T-cell (primary cell): ENCODE measurements at regions not wholly inside any gene's neighbourhood (a gene's known extent, or its start where the extent isn't known, plus 50 kb on each side); places are given as distances from the start of the nearest gene placed in this dataset.
"Not testable (repeated sequence)": the region's sequence is repeated elsewhere in the genome, so short reads cannot be mapped to it uniquely, and the experiment has no call there.

ENCODE experiments used
- ATAC-seq, 4 experiments: fragments of 200-7000 bp in 3 of 4; fragments of 150-1000 bp in 1 of 4; cut with Tn5 transposase; replicated peaks in 1 of 4; 1 replicate in 3 of 4; 2 replicates in 1 of 4; pipeline ENCODE4 v1.10.0; 2021; ENCODE audit warnings: moderate library complexity in 3 of 4, mild to moderate bottlenecking in 2 of 4, moderate number of reproducible peaks in 1 of 4
- CTCF ChIA-PET, 2 donors: fragments of 300-600 bp; sonication (Branson Sonifier 250); formaldehyde crosslinking; loops; one replicate each; lab custom pipeline; 2022; ENCODE audit warnings: antibody characterized with exemption in 2 of 2; lab: Charles Lee
- POLR2A ChIA-PET, 2 donors: fragments of 300-600 bp; sonication (Branson Sonifier 250); formaldehyde crosslinking; loops; one replicate each; lab custom pipeline; 2022; ENCODE audit warnings: antibody characterized with exemption in 2 of 2; lab: Charles Lee
- DNase-seq, 35 experiments: peaks; one replicate each; pipeline versions ENCODE4 v3.0.0 to v3.0.0-alpha.2; 2013 to 2023
- H3K27ac ChIP-seq: one replicate; pipeline ENCODE4 v1.5.1; 2013; ENCODE audit warnings: low read length
- H3K27me3 ChIP-seq, 2 experiments: replicated peaks in 1 of 2; 1 replicate in 1 of 2; 2 replicates in 1 of 2; pipeline versions ENCODE4 v1.6.1 to v1.7.0; 2013; ENCODE audit warnings: low read length in 1 of 2, mixed read lengths in 1 of 2; ENCODE audit not compliant: control insufficient read depth in 2 of 2, insufficient read depth in 2 of 2; ENCODE audit errors: extremely low read depth in 1 of 2
- H3K36me3 ChIP-seq, 2 donors: 1 replicate in 1 of 2; 2 replicates in 1 of 2; pipeline versions ENCODE4 v1.6.1 to v1.7.0; 2013; ENCODE audit warnings: low read length in 1 of 2; ENCODE audit not compliant: control insufficient read depth in 2 of 2, insufficient read depth in 1 of 2; ENCODE audit errors: extremely low read depth in 1 of 2
- H3K4me1 ChIP-seq, 2 experiments: 1 replicate in 1 of 2; 2 replicates in 1 of 2; pipeline versions ENCODE4 v1.6.1 to v1.7.0; 2013; ENCODE audit warnings: low read length in 2 of 2, mixed read lengths in 1 of 2; ENCODE audit not compliant: insufficient read depth in 2 of 2, control insufficient read depth in 1 of 2; ENCODE audit errors: extremely low read depth in 1 of 2
- H3K4me3 ChIP-seq, 2 donors: 1 replicate in 1 of 2; 2 replicates in 1 of 2; pipeline versions ENCODE4 v1.5.1 to v1.7.0; 2013; ENCODE audit warnings: mild to moderate bottlenecking in 2 of 2, low read length in 1 of 2, moderate library complexity in 1 of 2; ENCODE audit not compliant: control insufficient read depth in 1 of 2; ENCODE audit errors: extremely low read depth in 1 of 2
- H3K9me3 ChIP-seq: 2 replicates; pipeline ENCODE4 v1.7.0; 2013
- H3K27ac Mint-ChIP-seq, 2 donors: one replicate each; pipeline ENCODE4 v1.8.0; 2020 to 2021; ENCODE audit warnings: mild to moderate bottlenecking in 2 of 2, mixed read lengths in 2 of 2
- H3K27me3 Mint-ChIP-seq, 2 donors: one replicate each; pipeline ENCODE4 v1.8.0; 2021 to 2022; ENCODE audit warnings: mixed read lengths in 2 of 2
- H3K36me3 Mint-ChIP-seq: one replicate; pipeline ENCODE4 v1.8.0; 2021; ENCODE audit warnings: mixed read lengths
- H3K4me1 Mint-ChIP-seq, 3 donors: one replicate each; pipeline ENCODE4 v1.8.0; 2020 to 2022; ENCODE audit warnings: mixed read lengths in 3 of 3, mild to moderate bottlenecking in 1 of 3
- H3K4me3 Mint-ChIP-seq, 3 donors: one replicate each; pipeline ENCODE4 v1.8.0; 2020 to 2022; ENCODE audit warnings: mild to moderate bottlenecking in 3 of 3, mixed read lengths in 3 of 3, moderate library complexity in 3 of 3
- H3K9me3 Mint-ChIP-seq, 3 donors: one replicate each; pipeline ENCODE4 v1.8.0; 2020 to 2022; ENCODE audit warnings: mixed read lengths in 3 of 3
- WGBS: methylation state at CpG from one replicate; pipeline ENCODE4 v1.1.5; 2013; ENCODE audit warnings: missing lambda C conversion rate; ENCODE audit not compliant: insufficient coverage; 5-methylcytosine and 5-hydroxymethylcytosine counted together

- Histone ChIP-seq H3K36me3 (no peaks in the 10 kb centered on the region), H3K27ac (no peak overlapping the region), H3K4me3 (no peak overlapping the region), H3K9me3 (no peaks in the 10 kb centered on the region), H3K27me3 (peaks cover 0 to 4% of the 10 kb centered on the region in 2 experiments), H3K4me1 (no peaks in the 10 kb centered on the region)
- Mint-ChIP-seq H3K36me3 (no peaks in the 10 kb centered on the region), H3K27ac (no peak overlapping the region), H3K27me3 (peaks cover 9 to 15% of the 10 kb centered on the region in 2 donors), H3K4me1 (no peaks in the 10 kb centered on the region), H3K9me3 (no peaks in the 10 kb centered on the region), H3K4me3 (no peak overlapping the region)
- POLR2A ChIA-PET = interaction anchor here in 1 of 2 donors (0.5 kb wide), 1 partner anchor 275 kb away, joined by 3 read pairs; no protein-coding TSS in a partner anchor
- CTCF ChIA-PET = no interaction called here
- DNase-seq = no peak
- ATAC-seq = no peak
- 89% methylated on average over 2 of the region's 3 CpGs for WGBS
These were observed 104.9 kb upstream of the PAXBP1 start for GRCh38 chr21:32876426-32876825.

- CTCF ChIA-PET, H3K4me3 Mint-ChIP-seq: not testable (repeated sequence)
- WGBS = no CpG with 5 or more reads among the region's 2 CpGs
These were observed 106.3 kb upstream of the PAXBP1 start for GRCh38 chr21:32877888-32878287.

GRCh38 chr21:32878661-32879060, 107.1 kb upstream of the PAXBP1 start:
- H3K9me3 Mint-ChIP-seq = no peaks in the 10 kb centered on the region
- Histone ChIP-seq H3K27me3 (no peaks in the 10 kb centered on the region), H3K4me1 (no peaks in the 10 kb centered on the region), H3K9me3 (no peaks in the 10 kb centered on the region), H3K4me3 (no peak overlapping the region), H3K27ac (no peak overlapping the region), H3K36me3 (no peaks in the 10 kb centered on the region)
- ATAC-seq (no peak), DNase-seq (no peak)
- no peak overlapping the region for H3K4me3 Mint-ChIP-seq
- WGBS = 20% methylated on average over 2 of the region's 2 CpGs
- ChIA-PET POLR2A (no interaction called here), CTCF (no interaction called here)
- peaks cover 9 to 15% of the 10 kb centered on the region in 2 donors for H3K27me3 Mint-ChIP-seq
- no peak overlapping the region for H3K27ac Mint-ChIP-seq
- H3K36me3 Mint-ChIP-seq = no peaks in the 10 kb centered on the region
- H3K4me1 Mint-ChIP-seq = no peaks in the 10 kb centered on the region

More at GRCh38 chr21:32877888-32878287, 106.3 kb upstream of the PAXBP1 start:
- H3K27ac Mint-ChIP-seq, H3K4me3 ChIP-seq, DNase-seq, H3K27me3 ChIP-seq, H3K36me3 ChIP-seq, ATAC-seq, H3K4me1 ChIP-seq, H3K27ac ChIP-seq, H3K9me3 ChIP-seq, H3K4me1 Mint-ChIP-seq, H3K9me3 Mint-ChIP-seq, POLR2A ChIA-PET, H3K36me3 Mint-ChIP-seq: not testable (repeated sequence)
- peaks cover 9 to 15% of the 10 kb centered on the region in 2 donors for H3K27me3 Mint-ChIP-seq

GRCh38 chr21:32881458-32881857, 109.9 kb upstream of the PAXBP1 start:
- Mint-ChIP-seq H3K27me3 (peaks cover 5 to 6% of the 10 kb centered on the region in 2 donors), H3K36me3 (no peaks in the 10 kb centered on the region), H3K27ac (no peak overlapping the region), H3K4me1 (peaks cover 7 to 8% (median 7%) of the 10 kb centered on the region in 3 donors), H3K9me3 (no peaks in the 10 kb centered on the region), H3K4me3 (no peak overlapping the region)
- ChIA-PET CTCF (no interaction called here), POLR2A (no interaction called here)
- 91% methylated on average over 5 of the region's 5 CpGs for WGBS
- Histone ChIP-seq H3K4me3 (no peak overlapping the region), H3K9me3 (no peaks in the 10 kb centered on the region), H3K4me1 (peaks cover 0 to 5% of the 10 kb centered on the region in 2 experiments), H3K27me3 (no peaks in the 10 kb centered on the region), H3K27ac (no peak overlapping the region), H3K36me3 (no peaks in the 10 kb centered on the region)
- ATAC-seq = no peak
- no peak for DNase-seq

GRCh38 chr21:32884062-32884461, 112.5 kb upstream of the PAXBP1 start:
- Mint-ChIP-seq H3K27ac (no peak overlapping the region), H3K36me3 (no peaks in the 10 kb centered on the region), H3K9me3 (no peaks in the 10 kb centered on the region), H3K27me3 (peaks cover 5 to 6% of the 10 kb centered on the region in 2 donors), H3K4me3 (no peak overlapping the region), H3K4me1 (peaks cover 14 to 15% (median 14%) of the 10 kb centered on the region in 3 donors)
- no peak for ATAC-seq
- H3K4me3 ChIP-seq = no peak overlapping the region
- CTCF ChIA-PET = no interaction called here
- H3K36me3 ChIP-seq = no peaks in the 10 kb centered on the region
- no peak for DNase-seq
- H3K9me3 ChIP-seq = no peaks in the 10 kb centered on the region
- POLR2A ChIA-PET = no interaction called here
- no peaks in the 10 kb centered on the region for H3K27me3 ChIP-seq
- peaks cover 0 to 11% of the 10 kb centered on the region in 2 experiments for H3K4me1 ChIP-seq
- WGBS = 87% methylated on average over 8 of the region's 9 CpGs
- H3K27ac ChIP-seq = no peak overlapping the region

- no peaks in the 10 kb centered on the region for H3K9me3 Mint-ChIP-seq
- WGBS = 21% methylated on average over 4 of the region's 9 CpGs
- peak overlapping the region in 1 of 2 donors; percentile 36 for H3K4me3 ChIP-seq
- peaks cover 0 to 11% of the 10 kb centered on the region in 2 experiments for H3K4me1 ChIP-seq
- H3K36me3 Mint-ChIP-seq = no peaks in the 10 kb centered on the region
- H3K27me3 ChIP-seq = no peaks in the 10 kb centered on the region
- POLR2A ChIA-PET = no interaction called here
- peaks cover 8% of the 10 kb centered on the region in 2 donors for H3K27me3 Mint-ChIP-seq
- H3K36me3 ChIP-seq = no peaks in the 10 kb centered on the region
- peak overlapping the region; percentile 66 for H3K27ac ChIP-seq
- DNase-seq (peak in 24 of 35 experiments; percentile 2 to 57 (median 12)), ATAC-seq (peak; percentile 79 to 88 (median 82))
- H3K4me3 Mint-ChIP-seq = peak overlapping the region; percentile 59 to 80 (median 70)
- peaks cover 14 to 15% (median 14%) of the 10 kb centered on the region in 3 donors for H3K4me1 Mint-ChIP-seq
- peak overlapping the region; percentile 87 to 92 for H3K27ac Mint-ChIP-seq
- no peaks in the 10 kb centered on the region for H3K9me3 ChIP-seq
- CTCF ChIA-PET = interaction anchor here in 1 of 2 donors (0.5 to 1.0 kb wide), 2 partner anchors 54 to 593 kb away, joined by 4 to 6 read pairs; partner anchors contain the start of gene TMEM50B
These were observed 114.8 kb upstream of the PAXBP1 start for GRCh38 chr21:32886339-32886738.
